ENCODE measurements at regions not wholly inside any gene's neighbourhood (a gene's known extent, or its start where the extent isn't known, plus 50 kb on each side); places are given as distances from the start of the nearest gene placed in this dataset.

DNA sequence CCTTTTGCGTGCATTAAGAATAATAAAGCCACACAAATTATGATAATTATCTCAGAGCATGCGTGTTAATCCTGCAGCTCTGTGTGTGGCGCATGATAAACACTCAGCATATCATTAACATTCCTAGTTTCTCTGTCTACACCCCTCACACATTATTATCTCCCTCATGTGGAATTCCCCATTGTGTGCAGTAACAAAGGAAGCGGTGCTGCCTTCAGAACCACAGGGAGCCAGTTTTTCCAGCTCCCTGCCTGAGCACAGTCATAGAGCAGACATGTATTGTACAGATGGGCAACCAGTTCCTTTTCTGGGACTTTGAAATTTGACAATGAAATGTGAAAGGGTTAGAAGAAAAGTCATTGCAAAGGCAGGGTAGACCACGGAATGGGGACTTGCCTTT lies 1365.5 kb upstream of the CDH9 start:
- TF ChIP-seq GATA2 (IDR thresholded peaks at IDR 0.05; ENCODE audit: low read depth, low read length): no peak
- TF ChIP-seq GATA3 (IDR thresholded peaks at IDR 0.05; ENCODE audit: low read depth, low read length): no peak
